Left lobe of liver (tissue), 2 donors: ENCODE measurements at regions not wholly inside any gene's neighbourhood (a gene's known extent, or its start where the extent isn't known, plus 50 kb on each side); places are given as distances from the start of the nearest gene placed in this dataset.
"Not testable (repeated sequence)": the region's sequence is repeated elsewhere in the genome, so short reads cannot be mapped to it uniquely, and the experiment has no call there.

ENCODE experiments used
- ATAC-seq: fragments of 200-7000 bp; cut with Tn5 transposase; one replicate; pipeline ENCODE4 v1.9.1; 2020; ENCODE audit warnings: mild to moderate bottlenecking, moderate library complexity
- DNase-seq: peaks from one replicate; pipeline ENCODE4 v3.0.0-alpha.2; 2020; ENCODE audit warnings: low spot score
- donor health status: DM: no; HTN: no; CAD: no; lungs with moderate emphysema.
- donor health status: DM: no; HTN: yes; CAD: no.

- ATAC-seq (no peak), DNase-seq (no peak)
These were observed 466.0 kb downstream of the REEP3 start for GRCh38 chr10:63987212-63987611.

- DNase-seq (no peak), ATAC-seq (no peak)
These were observed 473.2 kb downstream of the REEP3 start for GRCh38 chr10:63994371-63994770.

GRCh38 chr10:64007157-64007556 lies 486.0 kb downstream of the REEP3 start:
- ATAC-seq, result no peak
- DNase-seq, result no peak

GRCh38 chr10:64010711-64011110 lies 489.5 kb downstream of the REEP3 start:
- ATAC-seq (no peak), DNase-seq (no peak)

GRCh38 chr10:64011912-64012714 lies 490.9 kb downstream of the REEP3 start:
- ATAC-seq (no peak), DNase-seq (no peak)

- DNase-seq (no peak), ATAC-seq (no peak)
These were observed 493.1 kb downstream of the REEP3 start for GRCh38 chr10:64014281-64014680.

- ATAC-seq, result no peak
- no peak for DNase-seq
These were observed 502.8 kb downstream of the REEP3 start for GRCh38 chr10:64023926-64024470.

- ATAC-seq (no peak), DNase-seq (no peak)
These were observed 512.5 kb downstream of the REEP3 start for GRCh38 chr10:64033711-64034110.

GRCh38 chr10:64036321-64036930 lies 515.2 kb downstream of the REEP3 start:
- ATAC-seq (no peak), DNase-seq (no peak)

GRCh38 chr10:64037071-64037661 lies 516.0 kb downstream of the REEP3 start:
- no peak for DNase-seq
- ATAC-seq, result no peak

- DNase-seq, result no peak
- no peak for ATAC-seq
These were observed 516.9 kb downstream of the REEP3 start for GRCh38 chr10:64038107-64038506.

- no peak for DNase-seq
- no peak for ATAC-seq
These were observed 518.0 kb downstream of the REEP3 start for GRCh38 chr10:64039198-64039597.

- ATAC-seq, result no peak
- DNase-seq, result no peak
These were observed 519.6 kb downstream of the REEP3 start for GRCh38 chr10:64040781-64041180.

GRCh38 chr10:64041185-64041988 lies 520.2 kb downstream of the REEP3 start:
- DNase-seq (peak; percentile 84), ATAC-seq (peak; percentile 99)

- DNase-seq (no peak), ATAC-seq (no peak)
These were observed 520.8 kb downstream of the REEP3 start for GRCh38 chr10:64041989-64042490.

GRCh38 chr10:64044098-64044497 lies 522.9 kb downstream of the REEP3 start:
- DNase-seq (no peak), ATAC-seq (peak; percentile 55)

- DNase-seq, ATAC-seq: not testable (repeated sequence)
These were observed 523.9 kb downstream of the REEP3 start for GRCh38 chr10:64044957-64045632.

GRCh38 chr10:64054392-64054791 lies 533.2 kb downstream of the REEP3 start:
- ATAC-seq (peak; percentile 96), DNase-seq (no peak)

GRCh38 chr10:64059884-64060283 lies 538.7 kb downstream of the REEP3 start:
- DNase-seq (no peak), ATAC-seq (no peak)

GRCh38 chr10:64060389-64060788 lies 539.2 kb downstream of the REEP3 start:
- DNase-seq, result no peak
- no peak for ATAC-seq
